ENCODE measurements at regions not wholly inside any gene's neighbourhood (a gene's known extent, or its start where the extent isn't known, plus 50 kb on each side); places are given as distances from the start of the nearest gene placed in this dataset.

GRCh38 chr22:34993548-34993947 is 72.4 kb upstream of the ISX start:
- no peak for DNase-seq (ENCODE audit: low read depth)
- H3K4me3 ChIP-seq (ENCODE audit: low read length) = no peak overlapping the region
- no peak for TF ChIP-seq CTCF (IDR thresholded peaks at IDR 0.05; ENCODE audit: insufficient read depth, low read depth, low read length, missing control alignments)

- no peak overlapping the region for H3K4me3 ChIP-seq (ENCODE audit: low read length)
- no peak for DNase-seq (ENCODE audit: low read depth)
- no peak for TF ChIP-seq CTCF (IDR thresholded peaks at IDR 0.05; ENCODE audit: insufficient read depth, low read depth, low read length, missing control alignments)
Observed at GRCh38 chr22:34997633-34998299, 68.2 kb upstream of the ISX start.

GRCh38 chr22:34998921-34999320 is 67.0 kb upstream of the ISX start:
- H3K4me3 ChIP-seq (ENCODE audit: low read length) = no peak overlapping the region
- no peak for TF ChIP-seq CTCF (IDR thresholded peaks at IDR 0.05; ENCODE audit: insufficient read depth, low read depth, low read length, missing control alignments)
- DNase-seq (ENCODE audit: low read depth) = no peak

GRCh38 chr22:35008213-35008612 is 57.7 kb upstream of the ISX start:
- no peak for DNase-seq (ENCODE audit: low read depth)
- no peak overlapping the region for H3K4me3 ChIP-seq (ENCODE audit: low read length)
- no peak for TF ChIP-seq CTCF (IDR thresholded peaks at IDR 0.05; ENCODE audit: insufficient read depth, low read depth, low read length, missing control alignments)

GRCh38 chr22:35010543-35010942 is 55.4 kb upstream of the ISX start:
- H3K4me3 ChIP-seq (ENCODE audit: low read length) = no peak overlapping the region
- DNase-seq (ENCODE audit: low read depth) = no peak
- no peak for TF ChIP-seq CTCF (IDR thresholded peaks at IDR 0.05; ENCODE audit: insufficient read depth, low read depth, low read length, missing control alignments)

GRCh38 chr22:35014812-35015211 is 51.1 kb upstream of the ISX start:
- DNase-seq (ENCODE audit: low read depth) = no peak
- H3K4me3 ChIP-seq (ENCODE audit: low read length) = no peak overlapping the region
- no peak for TF ChIP-seq CTCF (IDR thresholded peaks at IDR 0.05; ENCODE audit: insufficient read depth, low read depth, low read length, missing control alignments)

Data from epithelial cell of esophagus (primary cell).